ENCODE measurements at regions not wholly inside any gene's neighbourhood (a gene's known extent, or its start where the extent isn't known, plus 50 kb on each side); places are given as distances from the start of the nearest gene placed in this dataset.
"Not testable (repeated sequence)": the region's sequence is repeated elsewhere in the genome, so short reads cannot be mapped to it uniquely, and the experiment has no call there.

DNA sequence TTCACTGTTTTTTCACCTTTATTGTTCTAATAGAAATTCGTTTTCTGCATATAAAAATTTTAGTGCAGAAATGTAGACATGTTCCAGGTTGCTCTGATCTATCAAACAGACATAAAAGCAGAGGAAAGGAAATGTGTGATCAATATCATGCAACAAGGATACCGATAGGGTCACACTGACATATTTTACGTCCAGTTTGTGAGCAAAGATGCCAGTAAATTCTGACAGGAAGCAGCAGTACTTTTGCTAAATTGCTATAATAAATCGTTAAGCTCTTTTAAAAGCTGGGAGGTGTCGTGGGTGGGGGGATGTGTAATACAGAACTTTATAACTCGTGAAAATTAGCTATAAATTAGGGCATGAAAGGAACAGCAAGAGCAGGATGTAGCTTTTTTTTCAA is 955.2 kb downstream of the BRINP3 start:
- no peak for DNase-seq (ENCODE audit: low spot score)

DNA sequence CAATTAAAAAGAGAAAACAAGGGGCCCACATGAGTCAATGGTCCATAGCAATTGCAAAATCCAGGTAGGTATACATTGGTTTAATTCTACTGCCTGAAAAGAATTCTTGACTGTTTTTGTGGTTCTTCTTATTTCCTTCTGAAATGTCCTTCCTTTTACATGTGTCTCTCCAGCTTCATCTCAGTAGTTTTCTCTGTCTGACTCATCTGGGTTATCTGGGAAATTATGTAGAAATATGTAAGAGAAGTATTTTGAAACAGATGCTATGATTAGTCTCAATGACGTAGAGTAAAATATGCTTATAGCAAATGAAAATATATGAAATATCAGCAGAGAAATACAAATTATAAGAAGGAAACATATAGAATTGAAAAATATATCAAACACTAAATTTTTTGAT is 953.2 kb downstream of the BRINP3 start:
- no peak for DNase-seq (ENCODE audit: low spot score)

DNA sequence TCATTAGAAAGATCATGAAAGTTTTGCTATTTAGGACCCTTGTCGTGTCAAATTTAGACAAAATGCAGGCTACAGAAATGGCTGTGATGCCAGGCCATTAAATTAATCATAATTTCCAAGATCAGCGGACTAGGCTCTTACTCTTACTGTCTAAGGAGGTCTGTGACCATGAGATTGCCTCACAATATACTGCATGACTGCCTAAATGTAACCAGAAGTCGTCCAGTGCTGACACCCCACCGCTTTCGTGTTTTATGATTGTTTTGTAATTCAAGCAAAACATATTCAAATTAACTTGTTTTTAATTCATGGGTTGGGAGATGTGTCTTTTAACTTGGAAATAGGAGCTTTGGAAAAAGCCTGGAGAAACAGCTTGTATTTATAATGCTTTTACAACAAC is 947.5 kb downstream of the BRINP3 start:
- DNase-seq (ENCODE audit: low spot score) = no peak

DNA sequence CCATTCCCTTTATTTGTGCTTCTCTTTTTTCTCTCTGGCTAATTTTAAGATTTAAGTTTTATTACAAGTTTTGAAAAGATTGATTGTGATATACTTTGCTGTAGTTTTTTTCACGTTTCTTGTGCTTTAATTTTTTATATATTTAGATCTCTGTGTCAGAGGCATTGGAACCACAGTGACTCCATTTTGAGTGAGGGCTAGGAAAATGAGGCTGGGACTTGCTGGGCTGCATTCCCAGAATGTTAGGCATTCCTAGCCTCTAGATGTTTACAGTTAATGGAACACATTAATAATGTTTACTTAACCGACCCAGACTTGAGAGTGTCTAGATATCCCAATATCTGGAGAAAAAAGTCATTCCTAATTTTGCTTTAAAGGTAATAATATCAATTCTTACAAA is 939.4 kb downstream of the BRINP3 start:
- no peak for DNase-seq (ENCODE audit: low spot score)

DNA sequence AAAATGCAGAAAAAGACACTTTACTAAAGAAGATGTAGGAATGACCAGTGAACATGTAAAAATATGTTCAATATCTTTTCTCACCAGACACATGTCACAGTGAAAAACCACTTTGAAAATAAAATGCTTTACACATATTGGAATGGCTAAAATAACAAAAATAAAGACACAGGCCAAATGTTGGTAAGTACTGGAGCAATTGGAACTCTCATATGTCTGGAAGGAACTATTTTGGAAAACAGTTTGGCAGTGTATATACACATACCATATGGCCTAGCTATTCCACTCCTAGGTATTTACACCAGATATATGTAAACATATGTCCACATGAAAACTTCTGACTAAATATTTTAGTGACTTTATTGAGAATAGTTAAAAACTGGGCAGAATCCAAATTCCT is 927.2 kb downstream of the BRINP3 start:
- no peak for DNase-seq (ENCODE audit: low spot score)

DNA sequence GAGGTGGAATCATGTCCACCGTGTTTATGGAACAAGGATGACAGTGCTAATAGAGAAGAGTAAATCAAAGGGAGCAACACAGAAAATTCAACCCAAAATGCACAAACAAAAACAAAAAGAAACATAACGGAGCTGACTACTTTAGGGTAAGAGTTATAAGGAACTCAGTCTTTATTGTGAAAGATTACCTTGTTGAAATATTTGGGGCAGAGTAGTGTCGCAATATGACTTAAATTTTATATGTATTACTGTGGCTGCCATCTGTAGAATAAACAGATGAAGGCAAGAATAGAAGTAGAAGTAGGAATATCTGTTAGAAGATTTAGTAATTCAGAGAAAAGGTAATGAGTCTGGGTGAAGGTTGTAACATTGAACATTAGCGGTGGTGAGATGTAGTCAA is 913.9 kb downstream of the BRINP3 start:
- no peak for DNase-seq (ENCODE audit: low spot score)

DNA sequence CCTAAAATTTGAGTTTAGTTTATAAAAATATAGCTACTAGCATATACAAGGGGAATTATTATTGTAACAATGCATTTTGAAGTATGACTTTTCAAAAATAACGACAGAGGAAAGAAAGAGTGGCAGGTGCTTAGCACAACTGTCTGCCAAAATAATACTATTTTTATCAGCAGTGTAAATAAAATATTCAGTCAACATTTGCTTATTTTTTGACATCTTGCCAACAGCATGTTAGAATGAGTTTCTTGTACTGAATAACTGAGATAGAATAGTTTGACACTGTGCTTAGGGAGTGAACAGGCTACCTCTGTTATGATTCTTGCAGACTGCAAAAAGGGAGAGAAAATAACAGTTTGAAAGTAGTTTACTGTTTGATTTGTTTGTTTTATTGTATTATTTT is 909.8 kb downstream of the BRINP3 start:
- DNase-seq (ENCODE audit: low spot score) = no peak

DNA sequence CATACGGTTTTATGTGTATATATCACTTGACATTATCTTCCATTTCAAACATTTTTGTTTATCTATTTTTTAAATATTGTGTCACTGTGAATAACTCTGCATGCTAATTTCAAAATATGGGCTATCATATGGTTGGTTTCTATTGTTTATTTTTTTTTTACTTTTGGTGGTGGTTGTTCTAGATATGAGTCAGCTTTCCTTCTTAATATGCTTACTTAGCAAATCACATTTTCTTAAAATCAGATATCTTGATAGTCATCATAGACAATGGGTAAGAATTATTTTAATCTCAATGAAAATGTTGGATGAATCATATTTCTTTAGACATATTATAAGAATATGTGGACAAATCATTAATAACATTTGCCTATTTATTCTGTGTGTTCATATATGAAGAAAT is 881.5 kb downstream of the BRINP3 start:
- no peak for DNase-seq (ENCODE audit: low spot score)

- no peak for DNase-seq (ENCODE audit: low spot score)
These were observed 880.6 kb downstream of the BRINP3 start for GRCh38 chr1:189597083-189597482.

- no peak for DNase-seq (ENCODE audit: low spot score)
These were observed 872.4 kb downstream of the BRINP3 start for GRCh38 chr1:189605226-189605625.

DNA sequence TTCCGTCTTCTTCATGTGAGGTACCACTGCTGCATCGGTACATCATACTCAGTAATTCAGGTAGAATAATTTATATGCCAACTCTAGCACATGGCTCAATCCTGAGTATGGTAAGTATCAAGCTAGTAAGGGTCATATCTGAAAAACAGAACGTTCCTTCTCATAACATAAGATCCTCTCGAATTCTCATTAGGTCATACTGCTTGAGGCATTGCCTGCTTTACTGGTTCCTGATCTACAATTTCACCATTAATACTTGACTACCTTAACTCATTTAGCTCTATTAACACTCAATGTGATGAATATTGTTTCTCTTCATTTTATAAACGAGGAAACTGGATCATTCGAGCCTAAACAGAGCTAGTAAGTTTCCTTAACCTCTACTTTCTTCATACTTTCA is 871.6 kb downstream of the BRINP3 start:
- DNase-seq (ENCODE audit: low spot score) = no peak

DNA sequence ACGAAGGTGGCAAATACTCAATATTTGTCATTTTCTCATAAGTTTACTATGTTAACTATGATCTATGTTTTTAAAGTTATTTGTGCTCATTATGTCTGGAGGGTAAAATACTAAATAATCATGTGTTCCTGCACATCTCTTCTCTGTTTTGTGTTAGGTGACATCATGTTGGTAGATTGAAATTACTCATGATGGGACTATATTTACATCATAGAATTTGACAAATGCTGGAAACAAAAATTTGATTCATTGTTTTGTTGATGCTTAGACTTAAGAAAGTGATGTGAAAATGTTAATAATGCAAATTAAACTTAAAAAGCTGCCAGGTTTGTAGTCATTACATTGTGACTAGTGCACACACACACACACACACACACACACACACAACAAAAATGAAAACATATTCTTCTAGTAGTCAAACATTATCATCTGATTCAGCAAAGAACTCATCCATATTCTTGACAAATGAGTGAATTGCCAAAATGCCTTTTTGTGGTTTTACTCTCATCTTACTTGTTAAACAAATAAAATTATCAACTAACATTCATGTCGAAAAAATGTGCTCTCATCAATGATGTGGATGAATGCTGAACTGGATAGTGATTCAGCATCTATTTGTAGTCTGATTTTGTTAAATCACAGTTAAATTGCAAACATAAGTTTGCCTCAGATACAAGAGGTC is 870.7 kb downstream of the BRINP3 start:
- DNase-seq (ENCODE audit: low spot score) = no peak

- no peak for DNase-seq (ENCODE audit: low spot score)
These were observed 870.1 kb downstream of the BRINP3 start for GRCh38 chr1:189607477-189608096.

GRCh38 chr1:189609167-189609566 is 868.5 kb downstream of the BRINP3 start:
- DNase-seq (ENCODE audit: low spot score) = no peak

DNA sequence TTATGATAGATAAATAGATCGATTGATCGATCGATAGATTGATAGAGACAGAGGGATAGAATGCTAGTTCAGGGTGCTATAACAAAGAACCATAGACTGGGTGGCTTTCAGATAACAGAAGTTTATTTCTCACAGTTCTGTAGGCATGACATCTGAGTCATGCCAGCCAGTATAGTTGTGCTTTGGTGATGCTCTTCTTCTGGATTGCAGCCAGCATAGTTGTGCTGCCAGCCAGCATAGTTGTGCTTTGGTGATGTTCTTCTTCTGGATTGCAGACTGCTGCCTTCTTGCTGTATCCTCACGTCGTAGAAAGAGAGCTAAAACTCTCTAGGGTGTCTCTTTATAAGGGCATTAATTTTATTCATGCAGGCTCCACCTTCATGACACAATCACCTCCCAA is 860.8 kb downstream of the BRINP3 start:
- no peak for DNase-seq (ENCODE audit: low spot score)

DNA sequence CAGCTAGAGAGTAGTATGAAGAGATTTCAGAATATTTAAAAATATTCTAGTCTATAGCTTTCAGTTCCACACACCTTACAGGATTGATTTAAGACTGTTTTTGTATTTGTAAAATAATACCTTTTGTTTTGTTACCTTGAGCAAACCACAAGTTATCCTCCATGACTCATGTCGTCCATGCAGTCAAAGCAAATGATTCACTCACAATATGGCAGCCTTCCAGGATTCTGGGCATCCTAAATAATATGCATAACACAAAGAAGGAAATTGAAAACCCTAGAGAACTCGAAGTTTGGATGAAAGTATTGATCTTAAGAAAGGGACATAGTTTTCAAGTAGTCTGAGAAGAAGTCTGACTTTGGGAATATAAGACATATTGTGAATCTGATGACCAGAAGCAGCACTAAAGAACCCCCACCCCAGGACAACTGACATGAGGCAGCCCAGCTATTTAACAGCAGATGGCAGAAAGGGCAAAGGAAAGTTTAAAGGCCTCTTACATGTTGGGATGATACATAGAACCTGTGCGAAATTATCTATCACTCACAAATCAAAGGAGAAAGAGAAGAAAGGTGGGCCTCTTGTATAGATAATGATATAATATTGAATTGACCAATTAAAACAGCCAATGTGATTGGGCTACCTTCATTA is 857.9 kb downstream of the BRINP3 start:
- DNase-seq (ENCODE audit: low spot score) = no peak

GRCh38 chr1:189620471-189620870 is 857.2 kb downstream of the BRINP3 start:
- DNase-seq (ENCODE audit: low spot score) = no peak

GRCh38 chr1:189623336-189623735 is 854.3 kb downstream of the BRINP3 start:
- no peak for DNase-seq (ENCODE audit: low spot score)

- no peak for DNase-seq (ENCODE audit: low spot score)
These were observed 850.2 kb downstream of the BRINP3 start for GRCh38 chr1:189627427-189627826.

DNA sequence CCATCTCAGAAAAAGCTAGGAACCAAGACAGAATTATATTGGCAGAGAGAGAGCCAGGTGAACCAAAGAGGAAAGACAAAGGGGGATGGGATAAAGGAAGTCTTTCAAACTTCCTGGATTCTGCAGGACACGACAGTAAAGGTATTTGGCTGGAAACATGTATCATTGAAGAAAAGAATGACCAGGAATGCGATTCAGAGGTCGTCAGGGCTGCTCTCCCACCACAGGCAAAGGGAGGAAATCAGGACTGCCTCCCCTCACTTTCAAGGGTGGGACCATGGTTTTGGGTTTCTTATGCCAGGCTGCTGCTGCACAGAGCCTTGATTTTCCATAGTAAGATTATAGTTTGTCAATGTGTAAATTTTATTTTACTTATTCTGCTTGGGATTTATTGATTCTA is 848.8 kb downstream of the BRINP3 start:
- no peak for DNase-seq (ENCODE audit: low spot score)

- no peak for DNase-seq (ENCODE audit: low spot score)
These were observed 844.0 kb downstream of the BRINP3 start for GRCh38 chr1:189633658-189634057.

GRCh38 chr1:189637041-189637440 is 840.6 kb downstream of the BRINP3 start:
- no peak for DNase-seq (ENCODE audit: low spot score)

DNA sequence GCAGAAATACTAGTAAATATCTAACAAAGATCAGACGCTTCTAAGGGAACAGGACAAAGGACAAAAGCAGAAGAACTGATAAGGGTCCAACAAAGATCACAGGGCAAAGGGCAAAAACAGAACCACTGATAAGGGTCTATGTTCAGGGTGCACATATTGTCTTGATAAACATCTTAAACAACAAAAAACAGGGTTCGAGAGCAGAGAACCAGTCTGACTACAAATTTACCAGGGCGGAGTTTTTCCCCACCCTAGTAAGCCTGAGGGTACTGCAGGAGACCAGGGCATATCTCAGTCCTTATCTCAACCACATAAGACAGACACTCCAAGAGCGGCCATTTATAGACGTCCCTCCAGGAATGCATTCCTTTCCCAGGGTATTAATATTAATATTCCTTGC is 833.5 kb downstream of the BRINP3 start:
- not testable (repeated sequence) for DNase-seq (ENCODE audit: low spot score)

- DNase-seq (ENCODE audit: low spot score) = no peak
These were observed 832.7 kb downstream of the BRINP3 start for GRCh38 chr1:189644970-189645369.
